ENCODE measurements at regions not wholly inside any gene's neighbourhood (a gene's known extent, or its start where the extent isn't known, plus 50 kb on each side); places are given as distances from the start of the nearest gene placed in this dataset.

DNA sequence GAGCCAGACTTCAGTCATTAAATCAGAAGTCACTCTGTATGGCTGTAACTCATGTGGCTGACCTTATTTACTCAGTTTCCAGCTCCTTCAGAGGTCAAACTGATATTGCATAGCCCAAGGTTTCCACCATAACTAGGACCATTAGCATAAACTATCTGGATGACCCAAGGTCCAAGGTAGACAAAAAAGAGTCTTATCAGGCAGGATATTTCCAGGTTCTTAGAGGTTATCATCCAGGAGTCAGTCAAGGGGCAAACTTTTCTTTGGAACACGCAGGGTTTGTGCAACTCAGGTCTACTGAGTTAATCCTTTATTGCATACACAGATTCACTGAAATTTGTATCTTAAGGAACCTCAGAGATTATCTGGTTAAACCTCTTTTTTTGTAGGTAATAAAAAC lies 66.5 kb downstream of the AVPR1A start:
- Histone ChIP-seq H3K36me3 (ENCODE audit: insufficient read depth, low read length) (no peaks in the 10 kb centered on the region), H4K20me1 (ENCODE audit: insufficient read depth, low read length, poor library complexity, severe bottlenecking) (no peaks in the 10 kb centered on the region), H3K4me3 (ENCODE audit: low read length, poor library complexity, severe bottlenecking) (no peak overlapping the region), H2AFZ (ENCODE audit: low read length) (no peak overlapping the region), H3K9me3 (ENCODE audit: insufficient read depth, low read depth, low read length) (no peaks in the 10 kb centered on the region), H3K4me2 (ENCODE audit: low read depth, low read length, poor library complexity, severe bottlenecking) (no peak overlapping the region), H3K9me2 (replicated peaks; ENCODE audit: low read depth, low read length) (no peaks in the 10 kb centered on the region), H3F3A (ENCODE audit: low read depth) (no peaks in the 10 kb centered on the region), H3K27me3 (ENCODE audit: insufficient read depth, low read length, poor library complexity, severe bottlenecking) (no peaks in the 10 kb centered on the region), H3K79me2 (ENCODE audit: insufficient read depth, low read length) (no peaks in the 10 kb centered on the region), H3K9ac (ENCODE audit: low read depth, low read length, poor library complexity, severe bottlenecking) (no peak overlapping the region), H3K4me1 (ENCODE audit: insufficient read depth, low read length, poor library complexity, severe bottlenecking) (peaks cover 7% of the 10 kb centered on the region)
- TF ChIP-seq EZH2phosphoT487 (IDR thresholded peaks at IDR 0.05; ENCODE audit: borderline replicate concordance) (no peak), CTCF (conservative IDR thresholded peaks at IDR 0.05; ENCODE audit: low read length) (no peak)

DNA sequence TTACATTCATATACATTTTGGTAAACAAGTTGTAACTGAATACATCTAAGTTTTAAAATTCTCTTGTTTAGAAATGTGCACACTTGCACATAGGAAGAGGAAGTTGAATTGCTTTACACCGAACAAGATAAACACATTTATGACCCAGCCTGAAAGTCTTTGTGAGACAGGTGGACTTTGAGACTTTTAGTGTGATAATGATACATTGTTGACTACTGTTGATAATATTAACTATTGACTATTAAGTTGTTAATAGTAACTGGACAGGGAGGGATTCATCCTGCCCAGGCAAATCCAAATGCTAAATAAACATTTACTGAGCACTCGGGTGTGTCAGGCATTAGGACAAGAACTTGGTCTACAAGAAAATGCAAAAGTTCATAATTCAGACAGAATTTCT lies 68.0 kb downstream of the AVPR1A start:
- Histone ChIP-seq H4K20me1 (ENCODE audit: insufficient read depth, low read length, poor library complexity, severe bottlenecking) (no peaks in the 10 kb centered on the region), H3K79me2 (ENCODE audit: insufficient read depth, low read length) (no peaks in the 10 kb centered on the region), H3K9me2 (replicated peaks; ENCODE audit: low read depth, low read length) (no peaks in the 10 kb centered on the region), H3K4me1 (ENCODE audit: insufficient read depth, low read length, poor library complexity, severe bottlenecking) (peaks cover 7% of the 10 kb centered on the region), H3F3A (ENCODE audit: low read depth) (no peaks in the 10 kb centered on the region), H3K9ac (ENCODE audit: low read depth, low read length, poor library complexity, severe bottlenecking) (no peak overlapping the region), H3K27me3 (ENCODE audit: insufficient read depth, low read length, poor library complexity, severe bottlenecking) (no peaks in the 10 kb centered on the region), H3K9me3 (ENCODE audit: insufficient read depth, low read depth, low read length) (no peaks in the 10 kb centered on the region), H3K36me3 (ENCODE audit: insufficient read depth, low read length) (no peaks in the 10 kb centered on the region), H3K4me3 (ENCODE audit: low read length, poor library complexity, severe bottlenecking) (no peak overlapping the region), H3K4me2 (ENCODE audit: low read depth, low read length, poor library complexity, severe bottlenecking) (no peak overlapping the region), H2AFZ (ENCODE audit: low read length) (peak overlapping the region; percentile 17; the same call in 1 of the 2 replicates)
- no peak for TF ChIP-seq CTCF (conservative IDR thresholded peaks at IDR 0.05; ENCODE audit: low read length)
- TF ChIP-seq EZH2phosphoT487 (IDR thresholded peaks at IDR 0.05; ENCODE audit: borderline replicate concordance) = no peak

GRCh38 chr12:63079791-63080502 lies 71.1 kb downstream of the AVPR1A start:
- peak overlapping the region; percentile 87 for H2AFZ ChIP-seq (ENCODE audit: low read length)
- H3K9me2 ChIP-seq (replicated peaks; ENCODE audit: low read depth, low read length) = no peaks in the 10 kb centered on the region
- no peaks in the 10 kb centered on the region for H3K9me3 ChIP-seq (ENCODE audit: insufficient read depth, low read depth, low read length)
- no peaks in the 10 kb centered on the region for H4K20me1 ChIP-seq (ENCODE audit: insufficient read depth, low read length, poor library complexity, severe bottlenecking)
- no peak overlapping the region for H3K9ac ChIP-seq (ENCODE audit: low read depth, low read length, poor library complexity, severe bottlenecking)
- TF ChIP-seq EZH2phosphoT487 (IDR thresholded peaks at IDR 0.05; ENCODE audit: borderline replicate concordance) (no peak), CTCF (conservative IDR thresholded peaks at IDR 0.05; ENCODE audit: low read length) (0 out of 2 replicates have a peak, but pooled peaks have one; percentile 18)
- no peaks in the 10 kb centered on the region for H3K36me3 ChIP-seq (ENCODE audit: insufficient read depth, low read length)
- no peaks in the 10 kb centered on the region for H3K79me2 ChIP-seq (ENCODE audit: insufficient read depth, low read length)
- H3F3A ChIP-seq (ENCODE audit: low read depth) = no peaks in the 10 kb centered on the region
- H3K4me1 ChIP-seq (ENCODE audit: insufficient read depth, low read length, poor library complexity, severe bottlenecking) = peaks cover 7% of the 10 kb centered on the region
- H3K27me3 ChIP-seq (ENCODE audit: insufficient read depth, low read length, poor library complexity, severe bottlenecking) = no peaks in the 10 kb centered on the region
- H3K4me3 ChIP-seq (ENCODE audit: low read length, poor library complexity, severe bottlenecking) = no peak overlapping the region
- H3K4me2 ChIP-seq (ENCODE audit: low read depth, low read length, poor library complexity, severe bottlenecking) = no peak overlapping the region
